ENCODE measurements at regions not wholly inside any gene's neighbourhood (a gene's known extent, or its start where the extent isn't known, plus 50 kb on each side); places are given as distances from the start of the nearest gene placed in this dataset.

GRCh38 chr7:94080551-94080950 is 76.4 kb upstream of the BET1 start:
- TF ChIP-seq CTCF (IDR thresholded peaks at IDR 0.05): no peak
- Mint-ChIP-seq H3K36me3 (no peaks in the 10 kb centered on the region), H3K4me1 (no peaks in the 10 kb centered on the region), H3K9me3 (no peaks in the 10 kb centered on the region), H3K27ac (no peak overlapping the region), H3K27me3 (ENCODE audit: low read depth in 3 of 3) (peaks cover 7 to 17% (median 16%) of the 10 kb centered on the region in 3 donors), H3K4me3 (no peak overlapping the region)
- Histone ChIP-seq H3K4me3 (replicated peaks in 1 of 3; ENCODE audit: low read depth in 2 of 3, low read length in 3 of 3) (no peak overlapping the region), H3K27me3 (ENCODE audit: control insufficient read depth in 2 of 2, insufficient read depth in 2 of 2, low read length in 2 of 2) (peaks cover 6 to 8% of the 10 kb centered on the region in 2 donors), H3K4me1 (ENCODE audit: control insufficient read depth in 1 of 2, insufficient read depth in 2 of 2, low read length in 2 of 2) (no peaks in the 10 kb centered on the region), H3K79me2 (ENCODE audit: insufficient read depth, low read length) (no peaks in the 10 kb centered on the region), H3K36me3 (replicated peaks in 1 of 2; ENCODE audit: control insufficient read depth in 1 of 2, insufficient read depth in 2 of 2, low read length in 2 of 2) (no peaks in the 10 kb centered on the region), H3K27ac (ENCODE audit: low read depth in 1 of 2, low read length in 2 of 2) (no peak overlapping the region), H2AFZ (ENCODE audit: insufficient read depth, low read depth, low read length, poor library complexity, severe bottlenecking) (no peak overlapping the region), H3K9me3 (replicated peaks in 1 of 2; ENCODE audit: control insufficient read depth in 1 of 2, insufficient read depth in 1 of 2, low read length in 2 of 2) (no peaks in the 10 kb centered on the region), H3K4me2 (replicated peaks; ENCODE audit: extremely low read depth, low read length, poor library complexity, severe bottlenecking) (no peak overlapping the region), H4K20me1 (ENCODE audit: insufficient read depth, low read length) (no peaks in the 10 kb centered on the region), H3K9ac (ENCODE audit: insufficient read depth, low read length, poor library complexity, severe bottlenecking) (no peak overlapping the region)
- intact Hi-C loops (cut with micrococcal nuclease): no loop called here
- 86% methylated on average over 4 of the region's 5 CpGs for WGBS (ENCODE audit: insufficient coverage)
- DNase-seq: no peak

- H3K4me1 Mint-ChIP-seq: no peaks in the 10 kb centered on the region
- H3K4me3 Mint-ChIP-seq: no peak overlapping the region
- Histone ChIP-seq H3K79me2 (ENCODE audit: insufficient read depth, low read length) (no peaks in the 10 kb centered on the region), H3K4me1 (ENCODE audit: control insufficient read depth in 1 of 2, insufficient read depth in 2 of 2, low read length in 2 of 2) (no peaks in the 10 kb centered on the region), H4K20me1 (ENCODE audit: insufficient read depth, low read length) (no peaks in the 10 kb centered on the region), H3K36me3 (replicated peaks in 1 of 2; ENCODE audit: control insufficient read depth in 1 of 2, insufficient read depth in 2 of 2, low read length in 2 of 2) (no peaks in the 10 kb centered on the region), H3K9me3 (replicated peaks in 1 of 2; ENCODE audit: control insufficient read depth in 1 of 2, insufficient read depth in 1 of 2, low read length in 2 of 2) (no peaks in the 10 kb centered on the region), H2AFZ (ENCODE audit: insufficient read depth, low read depth, low read length, poor library complexity, severe bottlenecking) (no peak overlapping the region), H3K4me2 (replicated peaks; ENCODE audit: extremely low read depth, low read length, poor library complexity, severe bottlenecking) (no peak overlapping the region), H3K27me3 (ENCODE audit: control insufficient read depth in 2 of 2, insufficient read depth in 2 of 2, low read length in 2 of 2) (peaks cover 8 to 11% of the 10 kb centered on the region in 2 donors), H3K9ac (ENCODE audit: insufficient read depth, low read length, poor library complexity, severe bottlenecking) (no peak overlapping the region), H3K27ac (ENCODE audit: low read depth in 1 of 2, low read length in 2 of 2) (no peak overlapping the region), H3K4me3 (replicated peaks in 1 of 3; ENCODE audit: low read depth in 2 of 3, low read length in 3 of 3) (no peak overlapping the region)
- intact Hi-C loops (cut with micrococcal nuclease): no loop called here
- no peaks in the 10 kb centered on the region for H3K9me3 Mint-ChIP-seq
- no peak overlapping the region for H3K27ac Mint-ChIP-seq
- no peaks in the 10 kb centered on the region for H3K36me3 Mint-ChIP-seq
- peaks cover 7 to 17% (median 14%) of the 10 kb centered on the region in 3 donors for H3K27me3 Mint-ChIP-seq (ENCODE audit: low read depth in 3 of 3)
- no peak for DNase-seq
- TF ChIP-seq CTCF (IDR thresholded peaks at IDR 0.05): no peak
These were observed 78.0 kb upstream of the BET1 start for GRCh38 chr7:94082126-94082525.

Measured in CD14-positive monocyte (primary cell).